HG02798 (cell line): ENCODE measurements at regions not wholly inside any gene's neighbourhood (a gene's known extent, or its start where the extent isn't known, plus 50 kb on each side); places are given as distances from the start of the nearest gene placed in this dataset.
"Not testable (repeated sequence)": the region's sequence is repeated elsewhere in the genome, so short reads cannot be mapped to it uniquely, and the experiment has no call there.

Experiments used
- ATAC-seq: cut with Tn5 transposase; IDR thresholded peaks from one replicate; pipeline ENCODE4 v1.9.1; 2021; ENCODE audit warnings: mild to moderate bottlenecking; ENCODE audit not compliant: unreplicated experiment, poor library complexity

DNA sequence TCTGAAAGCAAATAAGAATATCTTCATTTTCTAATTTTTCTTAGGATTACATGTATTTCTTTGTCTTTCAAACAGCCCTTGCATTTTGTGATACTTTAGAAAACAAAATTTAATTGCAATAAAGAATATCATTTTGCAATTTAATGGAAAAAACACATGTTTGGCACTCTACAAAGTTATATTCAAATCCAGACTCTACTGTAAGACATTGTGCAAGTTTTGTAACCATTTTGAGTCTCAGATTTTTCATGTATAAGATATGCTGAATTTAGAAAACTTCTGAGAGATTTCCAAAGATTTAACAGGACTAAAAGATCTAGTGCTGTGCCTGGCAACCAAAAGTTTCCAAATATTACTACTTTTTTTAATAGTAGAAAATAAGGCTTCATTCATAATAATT, 187.1 kb upstream of the AGTR1 start:
- ATAC-seq, result no peak

DNA sequence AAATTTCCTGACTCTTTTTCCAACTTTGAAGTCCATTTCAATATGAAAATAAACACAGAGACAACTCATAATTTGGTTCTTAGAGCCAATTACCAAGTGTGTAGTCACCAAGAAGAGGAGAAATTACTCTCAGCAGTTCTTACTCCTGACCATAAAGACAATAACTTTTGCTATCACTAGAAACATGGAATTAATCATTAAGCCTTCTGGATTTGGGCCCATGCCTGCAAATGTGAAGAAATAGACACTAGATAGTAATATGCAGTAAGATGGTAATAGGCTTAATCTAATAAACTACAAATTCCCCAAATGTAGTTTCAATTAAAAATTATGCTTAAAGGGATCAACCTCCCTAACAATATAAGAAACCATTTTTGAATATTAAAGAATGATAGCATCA, 185.1 kb upstream of the AGTR1 start:
- no peak for ATAC-seq

DNA sequence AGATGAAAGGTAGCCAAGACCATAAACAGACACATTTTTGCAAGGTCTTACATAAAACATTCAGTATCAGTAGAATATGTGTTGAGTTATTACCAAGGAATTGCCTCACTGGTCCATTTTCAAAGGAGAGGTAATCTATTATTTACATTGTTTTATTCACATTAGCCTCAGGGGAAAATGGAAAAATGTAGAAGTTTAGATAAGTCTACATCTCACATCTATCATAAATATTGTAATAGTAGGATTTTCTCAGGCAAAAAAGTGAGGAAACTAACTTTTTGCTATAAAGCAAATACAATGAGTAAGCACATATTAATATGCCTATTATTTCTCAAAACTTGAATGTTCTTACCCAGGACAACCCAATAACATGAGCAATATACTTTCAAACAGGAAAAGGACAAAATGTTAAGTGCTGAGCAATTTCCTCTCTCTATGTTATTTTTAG, 184.6 kb upstream of the AGTR1 start:
- no peak for ATAC-seq

GRCh38 chr3:148518520-148518919, 179.2 kb upstream of the AGTR1 start:
- no peak for ATAC-seq

- ATAC-seq, result not testable (repeated sequence)
These were observed 172.1 kb upstream of the AGTR1 start for GRCh38 chr3:148525621-148526020.

DNA sequence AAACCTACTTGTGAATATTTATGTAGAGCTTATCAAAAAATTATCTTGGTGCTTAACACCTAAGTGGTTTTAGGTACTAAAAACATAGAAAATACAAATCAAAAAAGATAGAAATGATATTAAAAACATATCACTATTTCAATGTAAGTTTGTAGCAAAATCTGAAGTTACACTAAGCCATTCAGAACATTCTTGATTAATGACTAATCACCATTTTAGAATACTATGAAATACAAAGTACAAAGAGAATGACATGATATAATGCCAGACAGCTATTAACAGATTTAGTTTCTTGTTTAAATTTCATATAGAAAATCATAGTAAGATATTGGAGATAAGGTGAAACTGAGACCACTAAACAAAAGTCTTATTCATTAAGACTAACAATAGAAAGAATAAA, 169.7 kb upstream of the AGTR1 start:
- no peak for ATAC-seq

GRCh38 chr3:148531836-148532235, 165.9 kb upstream of the AGTR1 start:
- ATAC-seq, result no peak

- ATAC-seq, result no peak
These were observed 165.4 kb upstream of the AGTR1 start for GRCh38 chr3:148532326-148532725.

DNA sequence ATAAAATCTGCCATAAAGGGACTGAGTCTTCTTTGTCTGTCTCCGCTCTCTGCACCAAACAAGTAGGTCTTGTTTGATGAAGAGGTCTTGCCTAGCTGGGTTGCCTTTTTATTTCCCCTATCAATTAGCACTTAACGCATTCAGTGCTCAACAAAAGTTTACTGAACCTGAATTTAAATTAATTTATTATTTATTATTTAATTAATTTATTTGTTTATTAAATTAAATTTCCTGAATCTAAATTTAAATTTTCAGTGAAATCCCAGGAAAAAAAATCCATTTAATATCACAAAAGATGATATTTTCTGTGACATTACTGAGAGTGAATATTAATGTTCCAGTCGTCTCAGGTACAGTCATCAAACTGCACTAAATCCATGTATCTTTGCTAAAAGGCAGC, 164.9 kb upstream of the AGTR1 start:
- ATAC-seq, result no peak

- no peak for ATAC-seq
These were observed 163.4 kb upstream of the AGTR1 start for GRCh38 chr3:148534089-148534988.

GRCh38 chr3:148535001-148535400, 162.7 kb upstream of the AGTR1 start:
- ATAC-seq, result no peak

- ATAC-seq, result no peak
These were observed 157.4 kb upstream of the AGTR1 start for GRCh38 chr3:148540266-148540665.

DNA sequence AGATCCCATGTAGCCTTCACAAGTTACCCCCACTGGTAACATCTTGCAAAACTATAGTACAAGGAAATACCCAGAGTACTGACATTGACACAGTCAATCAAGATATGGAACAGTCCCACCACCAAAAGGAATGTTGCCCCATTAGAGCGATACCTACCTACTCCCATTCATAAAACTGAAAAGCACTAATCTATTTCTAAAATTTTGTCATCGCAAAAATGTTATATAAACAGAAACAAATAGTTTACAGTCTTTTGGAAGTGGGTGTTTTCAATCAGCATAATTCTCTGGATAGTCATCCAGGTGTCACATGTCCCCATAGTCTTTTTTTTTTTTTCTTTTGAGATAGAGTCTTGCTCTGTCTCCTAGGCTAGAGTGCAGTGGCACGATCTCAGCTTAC, 156.9 kb upstream of the AGTR1 start:
- no peak for ATAC-seq

- ATAC-seq, result no peak
These were observed 150.7 kb upstream of the AGTR1 start for GRCh38 chr3:148546959-148547358.

DNA sequence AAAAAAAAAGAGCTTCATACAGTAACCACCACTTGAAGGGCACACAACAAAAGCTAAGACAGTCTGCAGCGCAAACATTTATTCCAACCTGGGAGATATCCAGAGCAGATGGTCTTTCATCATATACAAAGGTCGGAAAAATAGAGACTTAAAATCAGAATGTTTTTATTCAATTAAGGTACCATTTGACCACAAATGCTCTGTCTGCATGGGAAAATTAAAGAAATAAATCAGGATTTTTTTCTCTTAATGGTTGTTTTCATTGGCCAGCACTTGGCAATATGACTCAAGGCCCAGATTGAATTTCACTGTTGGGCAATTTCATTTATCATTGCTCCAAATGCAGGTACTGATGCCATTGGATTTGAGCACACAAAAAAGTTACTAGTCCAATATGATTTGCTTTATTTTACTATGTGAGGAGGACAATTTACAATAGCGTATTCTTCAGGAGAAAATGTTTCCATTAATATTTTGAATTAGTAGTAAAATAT, 145.9 kb upstream of the AGTR1 start:
- no peak for ATAC-seq

GRCh38 chr3:148554367-148554766, 143.3 kb upstream of the AGTR1 start:
- ATAC-seq, result no peak

DNA sequence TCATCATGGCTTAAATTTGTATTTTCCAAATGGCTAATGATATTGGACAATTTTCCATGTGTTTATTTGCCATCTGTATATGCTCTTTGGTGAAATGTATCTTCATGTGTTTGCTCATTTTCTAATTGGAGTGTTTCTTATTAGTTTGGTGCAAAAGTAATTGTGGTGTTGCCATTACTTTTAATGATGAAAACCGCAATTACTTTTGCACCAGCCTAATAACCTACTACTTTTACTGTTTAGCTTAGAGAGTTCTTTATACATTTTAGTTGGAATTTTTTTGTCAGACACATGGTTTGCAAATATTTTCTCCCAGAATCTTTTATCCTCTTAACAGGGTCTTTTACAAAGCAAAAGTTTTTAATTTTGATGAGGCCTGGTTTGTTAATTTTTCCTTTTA, 141.0 kb upstream of the AGTR1 start:
- no peak for ATAC-seq

- ATAC-seq, result not testable (repeated sequence)
These were observed 120.1 kb upstream of the AGTR1 start for GRCh38 chr3:148577579-148577978.

GRCh38 chr3:148582126-148582525, 115.6 kb upstream of the AGTR1 start:
- no peak for ATAC-seq

- ATAC-seq, result no peak
These were observed 113.9 kb upstream of the AGTR1 start for GRCh38 chr3:148583793-148584192.

GRCh38 chr3:148584438-148584837, 113.3 kb upstream of the AGTR1 start:
- no peak for ATAC-seq
